KOPT-K1 (cell line): ENCODE measurements at regions not wholly inside any gene's neighbourhood (a gene's known extent, or its start where the extent isn't known, plus 50 kb on each side); places are given as distances from the start of the nearest gene placed in this dataset.
"Not testable (repeated sequence)": the region's sequence is repeated elsewhere in the genome, so short reads cannot be mapped to it uniquely, and the experiment has no call there.

Experiments
- H3K27ac ChIP-seq: fragments of 200-600 bp; sonication (generic); 2 replicates; pipeline ENCODE4 v1.5.1; 2016; ENCODE audit warnings: antibody characterized with exemption, mild to moderate bottlenecking, low read depth, low read length; ENCODE audit not compliant: poor library complexity, severe bottlenecking
- H3K36me3 ChIP-seq: fragments of 200-600 bp; sonication (generic); 2 replicates; pipeline ENCODE4 v1.5.1; 2017; ENCODE audit warnings: antibody characterized with exemption, mild to moderate bottlenecking, low read length, moderate library complexity; ENCODE audit not compliant: insufficient read depth
- H3K9me3 ChIP-seq: fragments of 200-600 bp; sonication (generic); 2 replicates; pipeline ENCODE4 v1.5.1; 2017; ENCODE audit warnings: antibody characterized with exemption, low read length, mild to moderate bottlenecking; ENCODE audit not compliant: insufficient read depth, poor library complexity, severe bottlenecking

DNA sequence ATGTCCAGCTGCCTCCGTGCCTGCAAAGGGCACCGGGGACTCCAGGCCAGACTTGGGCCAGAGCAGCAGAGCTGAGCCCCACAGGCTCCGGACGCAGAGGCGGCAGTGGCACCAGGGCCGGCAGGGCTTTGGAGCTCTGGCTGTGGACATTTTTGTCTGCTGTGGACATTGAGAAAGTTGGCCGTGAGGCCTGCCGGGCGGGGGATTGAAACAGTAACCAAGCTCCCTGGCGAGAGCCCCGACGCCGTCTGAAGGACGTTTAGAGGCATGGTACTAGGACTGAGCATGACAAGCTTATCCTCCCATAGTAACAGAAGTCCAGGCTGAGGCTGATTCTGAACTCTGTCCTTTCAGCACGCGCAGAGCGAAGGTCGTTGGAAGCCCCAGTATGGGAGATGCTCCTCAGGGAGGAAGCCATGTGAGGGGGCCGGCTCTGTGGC is 323.8 kb downstream of the AMY1C start:
- no peak overlapping the region for H3K27ac ChIP-seq
- no peaks in the 10 kb centered on the region for H3K36me3 ChIP-seq
- no peaks in the 10 kb centered on the region for H3K9me3 ChIP-seq

DNA sequence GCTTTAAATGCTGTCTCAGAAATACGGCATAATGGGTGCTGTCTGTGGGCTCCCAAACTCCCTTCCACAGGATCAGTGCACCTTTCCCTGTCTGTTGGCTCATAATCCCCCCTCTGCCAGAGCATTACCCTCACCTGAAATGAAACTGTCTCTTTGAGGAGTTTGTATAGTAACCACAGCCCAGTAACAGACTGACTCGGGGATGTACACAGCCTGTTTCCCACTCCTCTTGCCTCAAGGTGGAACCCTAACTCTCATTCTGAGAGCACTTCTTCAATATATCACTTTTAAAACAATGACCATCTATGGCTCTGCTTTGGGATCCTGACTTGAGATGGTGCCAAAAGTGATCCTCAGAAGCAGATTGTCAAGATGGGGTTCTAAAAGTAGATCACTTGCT is 332.5 kb downstream of the AMY1C start:
- no peaks in the 10 kb centered on the region for H3K9me3 ChIP-seq
- H3K36me3 ChIP-seq, result no peaks in the 10 kb centered on the region
- H3K27ac ChIP-seq, result no peak overlapping the region

DNA sequence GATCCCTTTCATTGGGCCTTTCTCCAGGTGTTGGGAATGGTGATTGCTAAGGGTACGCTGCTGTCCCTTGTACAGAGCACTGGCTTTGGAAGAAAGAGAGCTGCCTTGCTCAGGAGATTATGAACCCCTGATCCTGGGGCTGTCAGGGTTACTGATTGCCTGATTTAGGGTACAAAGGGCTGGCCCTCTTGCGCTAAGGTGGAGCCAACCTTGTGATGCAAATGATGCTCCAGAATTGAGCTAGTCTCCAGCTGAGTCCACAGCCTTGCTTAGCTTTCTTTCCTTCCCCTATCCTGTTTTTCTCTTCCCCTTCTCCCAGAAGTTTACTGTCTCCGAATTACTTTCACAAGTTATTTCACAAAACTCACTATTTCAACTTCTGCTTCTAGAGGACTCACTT is 334.7 kb downstream of the AMY1C start:
- no peak overlapping the region for H3K27ac ChIP-seq
- H3K9me3 ChIP-seq, result no peaks in the 10 kb centered on the region
- no peaks in the 10 kb centered on the region for H3K36me3 ChIP-seq

DNA sequence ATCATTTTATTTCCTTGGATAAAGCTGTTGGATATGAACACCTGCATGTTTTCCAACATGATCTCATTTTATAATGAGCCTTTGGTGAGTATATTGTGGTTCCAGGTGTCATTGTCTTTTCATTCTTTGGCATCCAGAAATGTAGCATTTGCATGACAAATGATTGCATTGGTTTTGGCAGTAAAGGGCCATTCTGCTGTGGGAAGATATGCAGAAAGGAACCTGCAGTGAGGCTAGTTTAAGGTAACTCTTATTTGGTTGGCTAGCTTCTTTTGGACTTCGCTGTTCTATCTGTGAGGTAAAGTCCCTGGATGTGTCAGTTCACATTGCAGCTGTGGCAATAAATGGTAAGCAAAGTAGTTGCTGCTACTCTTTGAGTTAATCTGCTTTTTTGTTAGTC is 343.0 kb downstream of the AMY1C start:
- Histone ChIP-seq H3K27ac (no peak overlapping the region), H3K36me3 (no peaks in the 10 kb centered on the region), H3K9me3 (no peaks in the 10 kb centered on the region)

DNA sequence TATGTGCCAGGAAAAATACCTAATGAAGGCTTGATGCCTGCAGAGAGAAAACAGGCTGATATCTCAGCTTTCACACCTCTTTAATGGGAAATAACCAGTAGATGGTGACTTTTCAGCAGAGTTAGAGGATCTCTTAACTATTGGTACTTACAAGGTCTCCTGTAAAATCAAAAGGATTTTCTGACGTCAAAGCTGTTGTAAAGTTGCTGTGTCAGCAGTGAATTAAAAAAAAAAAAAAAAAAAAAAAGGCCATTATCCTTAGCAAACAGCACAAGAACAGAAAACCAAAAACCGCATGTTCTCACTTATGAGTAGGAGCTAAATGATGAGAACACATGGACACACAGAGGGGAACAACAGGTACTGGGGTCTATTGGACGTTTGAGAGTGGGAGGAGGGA is 349.1 kb downstream of the AMY1C start:
- no peaks in the 10 kb centered on the region for H3K36me3 ChIP-seq
- no peak overlapping the region for H3K27ac ChIP-seq
- H3K9me3 ChIP-seq, result no peaks in the 10 kb centered on the region

DNA sequence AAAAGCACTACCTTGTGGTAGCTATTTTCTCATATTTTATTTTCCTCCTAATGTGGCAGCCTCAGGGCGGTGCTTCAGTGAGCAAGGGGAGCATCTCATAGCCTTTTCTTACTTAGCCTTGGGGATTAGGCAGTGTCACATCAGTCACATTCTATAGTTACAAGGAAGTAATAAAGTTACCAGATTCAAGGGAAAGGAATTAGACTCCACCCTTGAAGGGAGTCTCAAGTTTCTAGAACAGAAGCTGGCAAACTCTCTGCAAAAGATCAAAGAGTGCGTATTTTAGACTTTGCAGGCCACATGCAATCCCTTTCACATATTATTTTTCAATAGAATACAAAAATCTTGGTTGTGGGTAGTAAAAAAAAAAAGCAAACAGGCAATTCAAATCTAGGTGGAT is 350.4 kb downstream of the AMY1C start:
- no peak overlapping the region for H3K27ac ChIP-seq

DNA sequence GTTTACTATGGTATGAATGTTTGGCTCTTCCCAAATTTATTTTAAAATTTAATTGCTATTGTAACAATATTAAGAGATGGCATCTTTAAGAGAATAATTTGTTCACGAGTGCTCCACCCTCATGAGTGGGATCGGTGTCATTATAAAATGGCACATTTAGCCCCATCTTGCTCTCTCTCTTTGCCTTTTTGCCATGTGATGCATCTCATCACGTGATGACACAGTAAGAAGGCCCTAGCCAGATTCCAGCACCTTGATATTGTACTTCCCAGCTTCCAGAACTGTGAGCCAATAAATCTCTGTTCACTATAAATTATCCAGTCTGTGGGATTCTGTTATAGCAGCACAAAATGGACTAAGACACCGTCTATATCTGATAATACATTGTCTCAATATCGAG is 355.8 kb downstream of the AMY1C start:
- H3K9me3 ChIP-seq, result no peaks in the 10 kb centered on the region
- no peak overlapping the region for H3K27ac ChIP-seq
- no peaks in the 10 kb centered on the region for H3K36me3 ChIP-seq

More for the DNA sequence above, 350.4 kb downstream of the AMY1C start:
- Histone ChIP-seq H3K36me3 (no peaks in the 10 kb centered on the region), H3K9me3 (no peaks in the 10 kb centered on the region)

DNA sequence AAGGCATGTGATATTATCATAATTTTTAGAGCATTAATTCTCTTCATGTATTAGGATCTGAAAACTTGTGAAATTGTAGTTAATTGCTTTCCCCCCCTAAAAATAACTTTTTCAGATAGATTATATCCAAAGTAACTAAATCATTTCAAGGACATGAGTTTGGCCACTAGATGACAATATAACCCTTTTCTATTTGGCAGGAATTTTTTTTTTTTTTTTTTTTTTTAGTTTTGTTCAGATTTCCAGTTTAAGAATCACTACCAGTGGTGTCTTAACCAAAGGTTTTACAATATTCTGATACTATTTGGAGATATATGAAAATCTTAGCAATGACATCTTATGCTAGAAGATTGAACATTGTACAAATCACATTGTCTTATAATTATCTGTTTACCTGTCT is 370.8 kb downstream of the AMY1C start:
- no peaks in the 10 kb centered on the region for H3K9me3 ChIP-seq
- H3K36me3 ChIP-seq, result no peaks in the 10 kb centered on the region
- no peak overlapping the region for H3K27ac ChIP-seq

DNA sequence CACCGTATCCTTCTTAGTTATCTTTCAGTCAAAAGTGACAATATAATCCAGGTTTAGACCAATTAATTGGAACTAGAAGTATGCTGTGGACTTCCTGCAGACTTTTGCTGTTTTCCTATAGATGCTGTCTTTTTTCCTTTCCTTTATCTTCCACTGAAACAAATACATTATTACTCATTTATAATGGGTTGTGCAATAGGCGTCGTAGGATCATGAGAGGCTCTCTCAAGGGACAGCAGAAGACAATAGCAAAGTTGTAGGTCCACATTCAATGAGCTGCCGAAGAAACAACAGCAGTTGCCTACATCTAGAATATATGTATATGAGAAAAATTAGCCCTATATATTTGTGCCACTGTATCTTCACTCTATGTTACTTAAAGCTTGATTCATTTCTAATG is 371.6 kb downstream of the AMY1C start:
- H3K36me3 ChIP-seq, result no peaks in the 10 kb centered on the region
- H3K9me3 ChIP-seq, result no peaks in the 10 kb centered on the region
- H3K27ac ChIP-seq, result no peak overlapping the region

DNA sequence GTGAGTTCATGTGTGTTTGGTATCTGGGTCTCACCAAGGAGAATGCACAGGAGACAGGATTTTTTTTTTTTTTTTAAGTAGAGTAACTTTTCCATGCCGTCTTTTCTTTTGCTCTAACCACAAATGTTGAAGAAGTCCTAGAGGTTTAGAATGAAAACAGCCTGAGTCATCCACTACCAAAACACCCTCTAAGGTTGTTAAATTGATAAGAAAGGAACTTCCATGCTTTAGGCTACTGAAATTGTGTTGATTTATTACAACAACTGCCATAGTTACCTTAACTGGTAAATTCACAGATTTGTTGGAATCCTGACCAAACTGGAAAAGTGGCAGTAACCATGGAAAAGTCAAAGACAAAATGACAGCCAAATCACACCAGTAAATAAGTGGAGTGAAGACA is 375.6 kb downstream of the AMY1C start:
- H3K36me3 ChIP-seq, result no peaks in the 10 kb centered on the region
- H3K27ac ChIP-seq, result no peak overlapping the region
- H3K9me3 ChIP-seq, result no peaks in the 10 kb centered on the region

DNA sequence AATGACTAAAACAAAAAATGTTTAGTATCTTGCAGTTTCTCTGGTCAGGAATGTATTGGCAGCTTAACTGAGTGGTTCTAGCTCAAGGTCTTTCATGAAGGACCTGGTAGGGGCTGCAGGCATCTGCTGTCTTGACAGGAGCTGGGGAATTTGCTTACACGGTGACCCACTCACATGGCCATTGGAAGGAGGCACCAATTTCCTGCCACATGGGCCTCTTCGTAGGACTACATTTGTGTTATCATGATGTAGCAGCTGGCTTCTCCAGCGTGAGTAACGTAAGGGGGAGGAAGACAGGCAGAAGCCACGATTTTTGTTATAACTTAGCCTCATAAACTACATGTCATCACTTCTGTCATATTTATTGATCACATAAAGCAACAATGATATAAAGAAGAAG is 376.3 kb downstream of the AMY1C start:
- no peak overlapping the region for H3K27ac ChIP-seq
- no peaks in the 10 kb centered on the region for H3K9me3 ChIP-seq
- H3K36me3 ChIP-seq, result no peaks in the 10 kb centered on the region

DNA sequence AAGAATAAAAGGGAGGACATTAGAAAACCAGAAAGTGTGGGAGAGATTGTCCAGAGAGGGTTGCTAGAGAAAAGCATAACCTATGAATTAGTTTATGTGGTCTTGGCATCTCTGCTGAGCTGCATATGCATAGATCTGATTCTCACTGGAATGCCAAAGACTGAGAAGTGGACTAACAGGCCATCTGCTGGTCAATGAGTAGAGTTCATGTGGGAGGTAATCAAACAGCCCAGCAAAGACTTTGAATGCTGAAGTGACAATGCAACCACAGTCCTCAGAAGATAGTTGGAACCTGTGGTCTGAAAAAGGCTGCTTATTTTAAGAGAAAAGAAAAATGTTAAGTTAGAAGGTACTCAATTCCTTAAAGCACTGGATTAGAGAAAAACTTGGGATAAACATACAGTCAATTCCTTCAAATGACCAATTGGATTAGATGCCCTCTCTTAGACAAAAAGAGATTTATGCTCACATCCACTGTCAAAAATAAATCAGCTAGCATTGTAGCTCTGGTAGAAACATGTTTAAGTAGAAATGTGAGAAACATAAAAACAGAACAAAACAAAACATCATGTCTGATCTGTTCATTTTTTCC is 382.8 kb downstream of the AMY1C start:
- Histone ChIP-seq H3K36me3 (no peaks in the 10 kb centered on the region), H3K9me3 (no peaks in the 10 kb centered on the region), H3K27ac (no peak overlapping the region)

DNA sequence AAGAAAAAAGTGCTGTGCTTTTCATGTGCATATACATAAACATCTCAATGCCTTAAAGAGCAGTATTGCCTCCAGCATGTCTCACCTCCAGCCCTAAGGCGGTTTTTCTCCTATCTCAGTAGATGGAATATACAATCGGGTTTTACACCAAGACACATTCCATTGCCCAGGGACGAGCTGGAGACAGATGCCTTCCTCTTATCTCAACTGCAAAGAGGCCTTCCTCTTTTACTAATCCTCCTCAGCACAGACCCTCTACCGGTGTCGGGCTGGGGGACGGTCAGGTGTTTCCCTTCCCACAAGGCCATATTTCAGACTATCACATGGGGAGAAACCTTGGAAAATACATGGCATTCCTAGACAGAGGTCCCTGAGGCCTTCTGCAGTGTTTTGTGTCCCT is 385.3 kb downstream of the AMY1C start:
- not testable (repeated sequence) for H3K9me3 ChIP-seq, H3K27ac ChIP-seq, H3K36me3 ChIP-seq

DNA sequence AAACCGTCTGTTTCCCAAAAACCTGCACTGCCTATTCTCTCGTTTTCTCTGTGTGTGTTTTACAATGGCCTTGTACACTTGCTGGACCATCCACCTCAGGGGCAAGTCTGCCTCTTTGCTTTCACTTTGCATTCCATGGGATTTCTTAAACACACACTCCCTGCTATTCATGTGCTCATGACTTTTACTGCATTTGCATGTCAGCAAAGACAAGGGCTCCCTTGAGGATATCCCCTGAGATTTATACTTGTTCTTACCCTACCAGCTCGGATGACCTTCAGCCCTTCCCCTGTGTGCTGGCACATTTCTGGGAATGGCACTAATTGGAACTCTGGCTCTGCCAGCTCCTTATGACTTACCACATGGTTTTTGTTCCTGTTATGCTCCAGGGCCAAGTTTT is 386.9 kb downstream of the AMY1C start:
- H3K9me3 ChIP-seq, result no peaks in the 10 kb centered on the region
- no peaks in the 10 kb centered on the region for H3K36me3 ChIP-seq
- no peak overlapping the region for H3K27ac ChIP-seq

DNA sequence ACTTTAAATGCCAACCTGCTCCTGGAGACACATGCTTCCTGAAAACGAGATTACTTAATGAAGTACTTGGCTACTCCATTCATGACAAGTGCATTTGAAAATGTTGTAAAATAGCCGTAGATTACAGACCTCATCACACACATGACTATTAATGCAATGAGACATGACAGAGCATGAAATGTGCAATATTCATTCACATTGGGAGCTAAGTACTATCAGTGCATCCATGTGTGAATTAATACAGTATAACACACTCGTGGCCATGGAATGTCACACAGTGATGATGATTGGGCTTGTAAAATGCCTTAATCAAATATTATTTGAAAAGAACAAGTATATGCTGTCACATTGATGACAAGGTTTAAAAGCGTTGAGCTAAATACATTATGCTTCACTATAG is 407.0 kb downstream of the AMY1C start:
- no peaks in the 10 kb centered on the region for H3K9me3 ChIP-seq
- H3K27ac ChIP-seq, result no peak overlapping the region

DNA sequence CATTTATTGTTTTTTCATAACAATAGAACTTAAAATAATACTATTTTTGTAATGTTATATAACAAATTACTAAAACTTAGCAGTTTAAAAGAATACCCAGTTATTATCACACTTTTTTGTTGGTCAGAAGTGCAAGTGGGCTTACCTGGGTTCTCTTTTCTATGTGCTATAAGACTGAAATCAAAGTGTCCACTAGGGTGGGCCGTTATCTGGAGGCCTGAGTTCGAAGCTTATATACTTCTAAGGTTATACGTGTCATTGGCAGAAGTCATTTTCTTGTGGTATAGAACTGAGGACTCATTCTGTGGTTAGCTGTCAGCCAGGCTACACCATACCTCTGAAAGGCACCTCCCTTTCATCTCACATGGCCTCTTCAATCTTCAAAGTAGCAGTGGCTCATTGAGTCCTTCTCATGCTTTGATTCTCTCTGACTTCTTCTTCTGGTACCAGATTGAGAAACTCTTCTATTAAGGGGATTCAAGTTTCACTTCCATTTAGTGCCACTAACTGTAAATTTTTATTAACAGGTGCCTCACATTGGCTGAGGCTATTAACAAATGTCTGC is 414.3 kb downstream of the AMY1C start:
- H3K27ac ChIP-seq, result no peak overlapping the region
- no peaks in the 10 kb centered on the region for H3K36me3 ChIP-seq
- no peaks in the 10 kb centered on the region for H3K9me3 ChIP-seq

More for the DNA sequence above, 407.0 kb downstream of the AMY1C start:
- no peaks in the 10 kb centered on the region for H3K36me3 ChIP-seq
